IPS-15b (cell line): ENCODE measurements at regions not wholly inside any gene's neighbourhood (a gene's known extent, or its start where the extent isn't known, plus 50 kb on each side); places are given as distances from the start of the nearest gene placed in this dataset.

Source experiments
- H3K27me3 ChIP-seq: one replicate; pipeline ENCODE4 v1.6.1; 2013; ENCODE audit warnings: low read length; ENCODE audit not compliant: control insufficient read depth, insufficient read depth
- H3K36me3 ChIP-seq: one replicate; pipeline ENCODE4 v1.6.1; 2013; ENCODE audit warnings: low read length; ENCODE audit not compliant: control insufficient read depth, insufficient read depth
- H3K4me1 ChIP-seq: one replicate; pipeline ENCODE4 v1.6.1; 2013; ENCODE audit warnings: mild to moderate bottlenecking, low read length; ENCODE audit not compliant: control insufficient read depth, insufficient read depth
- H3K4me3 ChIP-seq: one replicate; pipeline ENCODE4 v1.5.1; 2013; ENCODE audit warnings: low read depth, low read length
- H3K9ac ChIP-seq: one replicate; pipeline ENCODE4 v1.6.1; 2013; ENCODE audit warnings: low read depth, mild to moderate bottlenecking, low read length
- H3K9me3 ChIP-seq: one replicate; pipeline ENCODE4 v1.6.1; 2013; ENCODE audit warnings: mild to moderate bottlenecking, low read length; ENCODE audit not compliant: control insufficient read depth, insufficient read depth

- H3K9ac ChIP-seq = no peak overlapping the region
- no peaks in the 10 kb centered on the region for H3K27me3 ChIP-seq
- no peaks in the 10 kb centered on the region for H3K4me1 ChIP-seq
- no peaks in the 10 kb centered on the region for H3K9me3 ChIP-seq
- H3K36me3 ChIP-seq = no peaks in the 10 kb centered on the region
- H3K4me3 ChIP-seq = no peak overlapping the region
Observed at GRCh38 chr19:31991984-31992655, 353.3 kb upstream of the ZNF507 start.

DNA sequence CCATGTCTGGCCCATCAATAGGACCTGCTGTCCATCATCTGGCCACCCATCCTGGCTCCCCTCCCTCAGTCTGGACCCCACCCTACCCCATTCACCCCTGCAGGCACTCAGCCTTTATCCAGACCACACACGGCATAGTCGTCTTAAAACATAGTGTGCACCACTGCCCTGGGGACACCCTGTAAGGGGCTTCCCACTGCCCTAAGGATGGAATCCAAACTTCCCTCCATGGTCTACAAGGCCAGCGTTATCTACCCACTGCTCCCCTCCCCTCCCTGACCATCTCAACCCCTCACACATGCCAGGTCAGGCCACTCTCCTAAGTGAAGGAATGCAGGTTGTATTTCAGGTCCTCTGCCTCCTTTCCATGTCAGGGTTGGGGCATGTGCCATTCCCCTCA lies 352.7 kb upstream of the ZNF507 start:
- no peaks in the 10 kb centered on the region for H3K9me3 ChIP-seq
- no peak overlapping the region for H3K9ac ChIP-seq
- H3K4me1 ChIP-seq = no peaks in the 10 kb centered on the region
- H3K27me3 ChIP-seq = no peaks in the 10 kb centered on the region
- H3K36me3 ChIP-seq = no peaks in the 10 kb centered on the region
- H3K4me3 ChIP-seq = no peak overlapping the region

GRCh38 chr19:31995546-31995945 lies 349.9 kb upstream of the ZNF507 start:
- Histone ChIP-seq H3K4me3 (no peak overlapping the region), H3K4me1 (no peaks in the 10 kb centered on the region), H3K9me3 (no peaks in the 10 kb centered on the region), H3K36me3 (no peaks in the 10 kb centered on the region), H3K9ac (no peak overlapping the region), H3K27me3 (no peaks in the 10 kb centered on the region)

DNA sequence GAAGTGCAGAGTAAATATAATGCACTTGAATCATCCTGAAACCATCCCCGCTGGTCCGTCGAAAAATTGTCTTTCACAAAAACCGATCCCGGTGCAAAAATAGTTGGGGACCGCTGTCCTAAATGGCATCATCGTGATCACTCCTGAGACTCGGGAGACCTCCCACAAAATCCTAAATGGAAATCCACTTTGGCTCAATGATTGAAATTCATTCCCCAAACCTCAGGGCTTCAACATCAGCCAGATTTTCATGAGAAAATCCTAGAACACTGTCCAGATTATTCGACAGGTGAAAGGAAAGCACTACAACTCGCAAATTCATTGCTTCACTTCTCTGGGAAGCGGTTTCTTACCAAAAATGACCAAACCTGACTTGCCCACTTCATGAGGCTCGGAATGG lies 335.3 kb upstream of the ZNF507 start:
- Histone ChIP-seq H3K4me1 (no peaks in the 10 kb centered on the region), H3K9ac (no peak overlapping the region), H3K27me3 (no peaks in the 10 kb centered on the region), H3K36me3 (no peaks in the 10 kb centered on the region), H3K4me3 (no peak overlapping the region), H3K9me3 (no peaks in the 10 kb centered on the region)

DNA sequence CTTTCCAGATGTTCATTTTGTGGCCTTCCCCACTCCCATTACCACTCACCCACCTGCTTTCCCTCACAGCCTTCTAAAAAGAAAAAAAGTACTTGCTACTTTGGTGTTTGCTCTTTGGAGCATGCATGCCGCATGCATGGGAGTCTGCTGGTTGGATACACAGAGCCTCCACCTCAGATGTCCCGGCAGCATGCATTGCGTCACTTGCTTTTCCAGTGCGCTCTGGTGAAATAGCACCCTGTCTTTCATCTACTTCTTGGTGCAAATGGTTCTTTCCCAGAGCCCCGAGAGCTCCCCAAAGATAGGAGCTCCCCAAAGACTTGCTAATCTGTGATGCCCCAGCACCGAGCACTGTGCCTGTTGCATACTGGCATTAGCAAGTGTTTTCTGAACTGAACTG lies 333.2 kb upstream of the ZNF507 start:
- H3K36me3 ChIP-seq = no peaks in the 10 kb centered on the region
- H3K9me3 ChIP-seq = no peaks in the 10 kb centered on the region
- H3K9ac ChIP-seq = no peak overlapping the region
- no peak overlapping the region for H3K4me3 ChIP-seq
- no peaks in the 10 kb centered on the region for H3K27me3 ChIP-seq
- no peaks in the 10 kb centered on the region for H3K4me1 ChIP-seq

DNA sequence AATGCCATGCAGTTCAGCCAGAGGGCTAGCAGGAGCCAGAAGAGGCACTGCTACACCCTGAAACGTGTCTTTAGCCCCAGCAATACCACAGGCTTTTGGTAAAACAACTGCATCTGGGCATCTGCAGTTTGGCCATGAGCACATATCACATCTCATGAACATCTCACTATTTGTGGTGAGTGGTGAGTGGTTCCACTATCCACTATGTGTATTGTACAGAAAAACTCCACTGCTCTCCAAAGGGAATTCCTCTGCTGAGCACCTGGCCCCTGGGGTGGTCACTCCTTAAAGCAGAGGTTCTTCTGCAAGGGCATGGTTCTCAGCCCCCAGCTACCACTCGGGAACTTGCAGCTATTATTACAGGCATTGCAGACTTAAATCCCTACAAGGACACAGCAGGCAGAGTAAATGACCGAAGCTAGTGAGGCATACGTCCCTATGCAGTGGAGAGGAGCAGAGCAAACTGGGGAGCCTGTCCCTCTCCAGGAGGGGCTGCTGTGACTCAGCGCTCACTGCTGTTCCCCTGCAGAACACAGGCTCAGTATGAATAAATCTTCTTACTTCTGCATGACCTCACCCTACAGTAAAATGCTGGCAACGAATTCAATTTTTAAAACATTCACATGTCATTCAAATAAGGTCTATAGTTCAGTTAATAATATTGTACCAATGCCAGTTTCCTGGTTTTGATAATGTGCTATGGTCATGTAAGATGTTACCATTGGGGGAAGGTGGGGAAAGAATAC lies 332.4 kb upstream of the ZNF507 start:
- no peaks in the 10 kb centered on the region for H3K4me1 ChIP-seq
- no peak overlapping the region for H3K4me3 ChIP-seq
- no peaks in the 10 kb centered on the region for H3K9me3 ChIP-seq
- H3K9ac ChIP-seq = no peak overlapping the region
- H3K27me3 ChIP-seq = no peaks in the 10 kb centered on the region
- no peaks in the 10 kb centered on the region for H3K36me3 ChIP-seq

- Histone ChIP-seq H3K9me3 (no peaks in the 10 kb centered on the region), H3K27me3 (no peaks in the 10 kb centered on the region), H3K4me1 (no peaks in the 10 kb centered on the region), H3K36me3 (no peaks in the 10 kb centered on the region), H3K4me3 (no peak overlapping the region), H3K9ac (no peak overlapping the region)
Observed at GRCh38 chr19:32017176-32017953, 328.0 kb upstream of the ZNF507 start.

DNA sequence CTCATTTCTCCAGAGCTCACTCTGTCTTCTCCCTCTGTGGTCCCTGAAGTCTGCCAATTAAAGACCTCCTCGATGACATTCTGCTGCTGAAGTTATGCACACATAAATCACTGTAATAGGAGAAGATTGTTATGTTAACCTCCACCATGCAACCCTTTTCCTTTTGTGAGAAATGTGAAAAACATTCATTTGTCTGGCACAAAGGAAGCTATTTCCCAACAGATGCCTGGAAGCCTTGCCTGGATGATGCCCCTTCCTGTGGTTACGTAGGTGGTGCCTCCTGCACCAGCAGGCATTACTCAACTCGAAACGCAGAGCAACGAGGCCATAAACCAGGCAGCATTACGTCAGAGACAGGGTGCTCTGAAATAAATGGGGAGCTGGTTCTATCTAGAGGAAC lies 327.4 kb upstream of the ZNF507 start:
- H3K27me3 ChIP-seq = no peaks in the 10 kb centered on the region
- H3K9ac ChIP-seq = no peak overlapping the region
- no peak overlapping the region for H3K4me3 ChIP-seq
- no peaks in the 10 kb centered on the region for H3K9me3 ChIP-seq
- no peaks in the 10 kb centered on the region for H3K36me3 ChIP-seq
- H3K4me1 ChIP-seq = no peaks in the 10 kb centered on the region

DNA sequence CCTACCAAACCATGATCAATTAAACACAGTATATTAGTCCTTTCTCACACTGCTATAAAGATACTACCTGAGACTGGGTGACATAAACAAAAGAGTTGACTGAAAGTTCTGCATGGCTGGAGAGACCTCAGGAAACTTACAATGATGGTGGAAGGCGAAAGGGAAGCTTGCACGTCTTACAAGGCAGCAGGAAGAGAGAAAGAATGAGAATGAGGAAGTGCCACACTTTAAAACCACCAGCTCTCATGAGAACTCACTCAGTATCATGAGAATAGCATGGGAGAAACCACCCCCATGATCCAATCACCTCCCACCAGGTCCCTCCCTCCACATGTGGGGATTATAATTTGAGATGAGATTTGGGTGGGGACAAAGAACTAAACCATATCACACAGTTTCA lies 324.9 kb upstream of the ZNF507 start:
- Histone ChIP-seq H3K9ac (no peak overlapping the region), H3K4me3 (no peak overlapping the region), H3K4me1 (no peaks in the 10 kb centered on the region), H3K27me3 (no peaks in the 10 kb centered on the region), H3K36me3 (no peaks in the 10 kb centered on the region), H3K9me3 (no peaks in the 10 kb centered on the region)

DNA sequence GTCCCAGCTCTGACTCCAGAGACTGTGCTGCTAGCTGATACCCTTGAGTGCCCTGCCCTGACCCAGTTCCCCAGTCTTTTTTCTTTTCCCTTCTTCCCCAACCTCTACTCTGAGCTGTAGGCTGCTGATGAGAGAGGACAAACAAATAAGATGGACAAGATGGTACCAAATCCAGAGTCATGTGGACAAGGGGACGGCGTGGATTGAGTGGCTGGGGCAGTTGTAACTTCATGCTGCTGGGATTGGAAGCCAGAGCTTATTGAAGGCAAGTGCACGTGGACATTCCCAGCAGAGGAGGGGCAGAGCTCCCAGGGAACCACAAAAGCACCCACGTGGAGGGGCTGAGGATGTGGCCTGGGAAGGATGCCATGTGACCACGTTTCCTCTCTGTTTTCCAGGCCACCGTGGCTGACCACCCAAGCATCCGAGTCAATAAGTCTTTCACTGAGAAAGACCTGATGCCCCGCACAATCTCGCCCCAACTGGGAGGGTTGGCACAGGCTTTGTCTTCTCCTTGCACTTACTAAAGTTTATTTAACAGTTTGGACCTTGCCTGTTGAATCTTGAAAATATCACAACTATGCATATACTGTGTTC lies 323.3 kb upstream of the ZNF507 start:
- Histone ChIP-seq H3K9ac (no peak overlapping the region), H3K4me3 (no peak overlapping the region), H3K4me1 (no peaks in the 10 kb centered on the region), H3K27me3 (no peaks in the 10 kb centered on the region), H3K9me3 (no peaks in the 10 kb centered on the region), H3K36me3 (no peaks in the 10 kb centered on the region)

GRCh38 chr19:32022731-32023563 lies 322.5 kb upstream of the ZNF507 start:
- Histone ChIP-seq H3K27me3 (no peaks in the 10 kb centered on the region), H3K4me1 (no peaks in the 10 kb centered on the region)

More at GRCh38 chr19:32022731-32023563, 322.5 kb upstream of the ZNF507 start:
- Histone ChIP-seq H3K4me3 (no peak overlapping the region), H3K36me3 (no peaks in the 10 kb centered on the region), H3K9ac (no peak overlapping the region), H3K9me3 (no peaks in the 10 kb centered on the region)
